SK-N-SH (cell line): ENCODE measurements at regions not wholly inside any gene's neighbourhood (a gene's known extent, or its start where the extent isn't known, plus 50 kb on each side); places are given as distances from the start of the nearest gene placed in this dataset.

Experiments used
- CTCF ChIA-PET: fragments of 300-600, 350-600 bp; formaldehyde crosslinking; extraction: SDS; loops from one replicate; lab custom pipeline; 2021; lab: Yijun Ruan, JAX
- POLR2A ChIA-PET: fragments of 350-600 bp; sonication (Branson Sonifier 250); formaldehyde crosslinking; extraction: SDS; loops from one replicate; lab custom pipeline; 2020; ENCODE audit warnings: antibody characterized with exemption, inconsistent platforms; lab: Yijun Ruan, JAX
- DNase-seq: peaks from one replicate; pipeline ENCODE4 v3.0.0; 2012
- H2AFZ ChIP-seq: fragments of 200-600 bp; sonication (generic); 2 replicates; pipeline ENCODE4 v1.8.1; 2016; ENCODE audit warnings: antibody characterized with exemption, mild to moderate bottlenecking, low read depth
- H3F3A ChIP-seq: fragments of 200-600 bp; sonication (generic); replicated peaks from 2 replicates; pipeline ENCODE3; 2016; ENCODE audit warnings: antibody characterized with exemption, mild to moderate bottlenecking; ENCODE audit not compliant: insufficient read depth
- H3K27ac ChIP-seq, 2 experiments: fragments of 200-500 bp in 1 of 2; fragments of 200-600 bp in 1 of 2; sonication (Bioruptor generic) in 1 of 2; sonication (generic), shearing (Covaris generic) in 1 of 2; 2 replicates each; pipeline versions ENCODE4 v1.5.1 to v1.6.1; 2014 to 2016; ENCODE audit warnings: low read depth in 2 of 2, inconsistent platforms in 1 of 2, low read length in 1 of 2, mild to moderate bottlenecking in 1 of 2, mixed read lengths in 1 of 2
- H3K27me3 ChIP-seq: fragments of 200-600 bp; sonication (generic), shearing (Covaris generic); 2 replicates; pipeline ENCODE4 v1.6.1; 2016; ENCODE audit warnings: mixed run types; ENCODE audit not compliant: insufficient read depth
- H3K36me3 ChIP-seq, 2 experiments: fragments of 200-500 bp in 1 of 2; fragments of 200-600 bp in 1 of 2; sonication (Bioruptor generic) in 1 of 2; sonication (generic) in 1 of 2; replicated peaks in 1 of 2; 2 replicates each; pipeline versions ENCODE3 to v1.5.1; 2014 to 2016; ENCODE audit warnings: low read length in 1 of 2, mild to moderate bottlenecking in 1 of 2; ENCODE audit not compliant: insufficient read depth in 2 of 2, control insufficient read depth in 1 of 2
- H3K4me1 ChIP-seq, 2 experiments: fragments of 200-500 bp in 1 of 2; fragments of 200-600 bp in 1 of 2; sonication (Bioruptor generic) in 1 of 2; sonication (generic), shearing (Covaris generic) in 1 of 2; 2 replicates each; pipeline versions ENCODE4 v1.5.1 to v1.6.1; 2014 to 2016; ENCODE audit warnings: low read depth in 1 of 2, low read length in 1 of 2, mixed run types in 1 of 2; ENCODE audit not compliant: insufficient read depth in 2 of 2, control insufficient read depth in 1 of 2
- H3K4me2 ChIP-seq: fragments of 200-600 bp; sonication (generic), shearing (Covaris generic); 2 replicates; pipeline ENCODE4 v1.6.1; 2017; ENCODE audit warnings: mixed run types
- H3K4me3 ChIP-seq, 2 experiments: fragments of 200-500 bp in 1 of 2; fragments of 200-600 bp in 1 of 2; sonication (Bioruptor generic) in 1 of 2; sonication (generic), shearing (Covaris generic) in 1 of 2; 2 replicates each; pipeline versions ENCODE4 v1.5.1 to v1.8.1; 2014 to 2016; ENCODE audit warnings: low read depth in 2 of 2, inconsistent platforms in 1 of 2, low read length in 1 of 2, mild to moderate bottlenecking in 1 of 2, mixed read lengths in 1 of 2, moderate library complexity in 1 of 2
- H3K79me2 ChIP-seq: fragments of 200-600 bp; sonication (generic); 2 replicates; pipeline ENCODE4 v1.8.1; 2017; ENCODE audit warnings: mild to moderate bottlenecking; ENCODE audit not compliant: insufficient read depth
- H3K9ac ChIP-seq: fragments of 200-600 bp; sonication (generic); 2 replicates; pipeline ENCODE4 v1.6.1; 2017; ENCODE audit warnings: mixed run types
- H3K9me2 ChIP-seq: fragments of 200-600 bp; sonication (generic); 2 replicates; pipeline ENCODE4 v1.6.1; 2017; ENCODE audit warnings: mixed run types
- H3K9me3 ChIP-seq: fragments of 200-600 bp; sonication (generic); 2 replicates; pipeline ENCODE4 v1.6.1; 2017; ENCODE audit warnings: mixed run types, mild to moderate bottlenecking, moderate library complexity
- H4K20me1 ChIP-seq: fragments of 200-600 bp; sonication (generic); 2 replicates; pipeline ENCODE4 v1.6.1; 2017; ENCODE audit warnings: mild to moderate bottlenecking, mixed run types; ENCODE audit not compliant: insufficient read depth
- CHD2 ChIP-seq: fragments of 150-350 bp; IDR thresholded peaks from 2 replicates; pipeline ENCODE4 v1.6.1; 2018; ENCODE audit warnings: low read length; ENCODE audit not compliant: partially characterized antibody
- ELF1 ChIP-seq: IDR thresholded peaks from 2 replicates; pipeline ENCODE4 v1.4.0; 2012
- EP300 ChIP-seq, 2 experiments: IDR thresholded peaks; 2 replicates each; pipeline versions ENCODE4 v1.4.0 to v1.6.1; 2012; ENCODE audit warnings: borderline replicate concordance in 1 of 2, low read depth in 1 of 2, low read length in 1 of 2
- FOXM1 ChIP-seq: IDR thresholded peaks from 2 replicates; pipeline ENCODE4 v1.4.0; 2012; ENCODE audit warnings: low read depth, mild to moderate bottlenecking
- GABPA ChIP-seq: IDR thresholded peaks from 2 replicates; pipeline ENCODE4 v1.4.0; 2012; ENCODE audit warnings: low read depth, mild to moderate bottlenecking
- MEF2A ChIP-seq: IDR thresholded peaks from 2 replicates; pipeline ENCODE4 v1.4.0; 2012; ENCODE audit warnings: low read depth, borderline replicate concordance
- MXI1 ChIP-seq: IDR thresholded peaks from 2 replicates; pipeline ENCODE4 v1.6.1; 2012; ENCODE audit warnings: mild to moderate bottlenecking, low read depth, low read length, improper control_type of control experiment
- POLR2AphosphoS5 ChIP-seq: IDR thresholded peaks from 2 replicates; pipeline ENCODE4 v1.6.1; 2012; ENCODE audit warnings: low read depth, low read length
- TAF1 ChIP-seq: IDR thresholded peaks from 2 replicates; pipeline ENCODE4 v1.6.1; 2012; ENCODE audit warnings: low read depth, mild to moderate bottlenecking, low read length, moderate library complexity, borderline replicate concordance
- TEAD4 ChIP-seq: IDR thresholded peaks from 2 replicates; pipeline ENCODE4 v1.4.0; 2012; ENCODE audit warnings: mild to moderate bottlenecking, borderline replicate concordance; ENCODE audit not compliant: insufficient read depth
- WGBS: methylation state at CpG from one replicate; pipeline ENCODE4 v1.1.6; 2017; ENCODE audit warnings: low lambda C conversion rate; 5-methylcytosine and 5-hydroxymethylcytosine counted together
- TF ChIP-seq, protein P1 (sequence below): fragments of 150-350 bp; IDR thresholded peaks from 2 replicates; pipeline ENCODE4 v1.6.1; 2017; ENCODE audit warnings: antibody characterized with exemption, low read length, low read depth, borderline replicate concordance
- TF ChIP-seq, protein P2 (sequence below): IDR thresholded peaks from 2 replicates; pipeline ENCODE4 v1.6.1; 2012; ENCODE audit warnings: mild to moderate bottlenecking, low read depth, low read length, moderate library complexity
- TF ChIP-seq, protein P3 (sequence below): IDR thresholded peaks from 2 replicates; pipeline ENCODE4 v1.4.0; 2012; ENCODE audit warnings: low read depth, borderline replicate concordance

DNA sequence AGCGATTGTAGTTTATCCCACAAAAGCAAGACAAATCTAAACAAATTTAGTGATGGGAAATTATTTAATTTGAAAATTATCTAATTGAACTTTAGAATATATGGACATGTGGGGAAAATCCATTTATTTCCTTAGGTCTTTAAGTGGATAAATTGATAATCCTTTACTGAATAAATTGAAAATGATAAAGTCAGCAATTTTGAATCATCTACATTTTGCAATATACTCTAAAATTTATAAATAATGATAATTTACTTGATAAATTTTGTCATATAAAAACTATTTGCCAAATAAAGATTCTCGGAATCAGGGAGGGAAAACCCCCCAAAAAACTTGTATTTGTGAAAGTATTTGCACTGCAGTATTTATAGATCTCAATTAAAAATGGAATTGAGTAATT lies 875.3 kb upstream of the SLITRK5 start (continued):
- TF ChIP-seq FOXM1 = no peak
- TF ChIP-seq CHD2 = no peak
- TF ChIP-seq EP300 (IDR thresholded peaks at IDR 0.05; ENCODE audit: borderline replicate concordance in 1 of 2, low read depth in 1 of 2, low read length in 1 of 2) = no peak
- TF ChIP-seq POLR2AphosphoS5 = no peak
- TF ChIP-seq, protein P1, sequence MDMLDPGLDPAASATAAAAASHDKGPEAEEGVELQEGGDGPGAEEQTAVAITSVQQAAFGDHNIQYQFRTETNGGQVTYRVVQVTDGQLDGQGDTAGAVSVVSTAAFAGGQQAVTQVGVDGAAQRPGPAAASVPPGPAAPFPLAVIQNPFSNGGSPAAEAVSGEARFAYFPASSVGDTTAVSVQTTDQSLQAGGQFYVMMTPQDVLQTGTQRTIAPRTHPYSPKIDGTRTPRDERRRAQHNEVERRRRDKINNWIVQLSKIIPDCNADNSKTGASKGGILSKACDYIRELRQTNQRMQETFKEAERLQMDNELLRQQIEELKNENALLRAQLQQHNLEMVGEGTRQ = no peak
- TF ChIP-seq, all 33 proteins: peak for 0

DNA sequence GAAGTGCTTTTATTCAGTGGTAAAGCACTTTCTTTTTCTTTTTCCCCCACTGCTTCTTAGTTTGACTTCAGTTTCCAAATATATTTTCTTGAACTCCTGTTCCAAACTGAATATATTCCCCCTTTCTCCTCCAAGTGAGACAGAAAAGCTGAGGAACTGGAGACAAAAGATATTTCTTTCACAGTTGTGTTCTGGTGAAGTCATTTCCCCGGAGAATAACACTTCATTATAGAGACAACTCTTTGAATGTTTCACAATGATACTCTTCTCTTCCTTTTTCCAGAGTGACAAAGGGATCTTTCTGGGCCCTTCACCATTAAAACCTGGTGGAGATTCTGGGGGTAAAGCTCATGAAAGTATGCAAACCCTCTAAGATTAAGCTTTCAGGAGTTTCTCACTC lies 860.8 kb upstream of the SLITRK5 start:
- Histone ChIP-seq H2AFZ (no peak overlapping the region), H3K9me3 (no peaks in the 10 kb centered on the region), H3K4me3 (no peak overlapping the region), H3K4me1 (no peaks in the 10 kb centered on the region), H3K27me3 (no peaks in the 10 kb centered on the region), H3K27ac (no peak overlapping the region), H3K9ac (no peak overlapping the region), H3F3A (no peaks in the 10 kb centered on the region), H3K79me2 (no peaks in the 10 kb centered on the region), H3K36me3 (no peaks in the 10 kb centered on the region), H3K4me2 (no peak overlapping the region), H4K20me1 (no peaks in the 10 kb centered on the region), H3K9me2 (no peaks in the 10 kb centered on the region)
- no peak for DNase-seq
- ChIA-PET CTCF (no interaction called here), POLR2A (no interaction called here)
- WGBS = 0% methylated on average over 1 of the region's 1 CpG
- no peak for TF ChIP-seq CHD2

DNA sequence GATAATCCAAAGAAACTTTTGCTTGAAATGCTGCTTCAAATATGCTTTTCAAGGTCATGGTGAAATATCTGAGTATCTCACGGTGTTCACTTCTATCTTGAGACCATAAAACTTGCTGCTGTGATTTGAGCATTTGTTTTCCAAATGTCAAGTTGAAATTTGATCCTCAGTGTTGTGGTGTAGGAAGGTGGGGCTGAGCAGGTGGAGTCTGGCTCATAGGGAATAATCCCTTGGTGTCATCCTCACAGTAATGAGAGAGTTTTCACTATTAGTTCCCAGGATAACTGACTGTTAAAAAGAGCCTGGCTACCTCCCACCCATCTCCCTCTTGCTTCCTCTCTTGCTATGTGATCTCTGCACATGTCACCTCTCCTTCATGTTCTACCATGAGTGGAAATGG lies 858.0 kb upstream of the SLITRK5 start:
- Histone ChIP-seq H3K36me3 (no peaks in the 10 kb centered on the region), H2AFZ (no peak overlapping the region), H3K27ac (no peak overlapping the region), H3K4me3 (no peak overlapping the region), H3K9ac (no peak overlapping the region), H3F3A (no peaks in the 10 kb centered on the region)
- TF ChIP-seq, protein P2, sequence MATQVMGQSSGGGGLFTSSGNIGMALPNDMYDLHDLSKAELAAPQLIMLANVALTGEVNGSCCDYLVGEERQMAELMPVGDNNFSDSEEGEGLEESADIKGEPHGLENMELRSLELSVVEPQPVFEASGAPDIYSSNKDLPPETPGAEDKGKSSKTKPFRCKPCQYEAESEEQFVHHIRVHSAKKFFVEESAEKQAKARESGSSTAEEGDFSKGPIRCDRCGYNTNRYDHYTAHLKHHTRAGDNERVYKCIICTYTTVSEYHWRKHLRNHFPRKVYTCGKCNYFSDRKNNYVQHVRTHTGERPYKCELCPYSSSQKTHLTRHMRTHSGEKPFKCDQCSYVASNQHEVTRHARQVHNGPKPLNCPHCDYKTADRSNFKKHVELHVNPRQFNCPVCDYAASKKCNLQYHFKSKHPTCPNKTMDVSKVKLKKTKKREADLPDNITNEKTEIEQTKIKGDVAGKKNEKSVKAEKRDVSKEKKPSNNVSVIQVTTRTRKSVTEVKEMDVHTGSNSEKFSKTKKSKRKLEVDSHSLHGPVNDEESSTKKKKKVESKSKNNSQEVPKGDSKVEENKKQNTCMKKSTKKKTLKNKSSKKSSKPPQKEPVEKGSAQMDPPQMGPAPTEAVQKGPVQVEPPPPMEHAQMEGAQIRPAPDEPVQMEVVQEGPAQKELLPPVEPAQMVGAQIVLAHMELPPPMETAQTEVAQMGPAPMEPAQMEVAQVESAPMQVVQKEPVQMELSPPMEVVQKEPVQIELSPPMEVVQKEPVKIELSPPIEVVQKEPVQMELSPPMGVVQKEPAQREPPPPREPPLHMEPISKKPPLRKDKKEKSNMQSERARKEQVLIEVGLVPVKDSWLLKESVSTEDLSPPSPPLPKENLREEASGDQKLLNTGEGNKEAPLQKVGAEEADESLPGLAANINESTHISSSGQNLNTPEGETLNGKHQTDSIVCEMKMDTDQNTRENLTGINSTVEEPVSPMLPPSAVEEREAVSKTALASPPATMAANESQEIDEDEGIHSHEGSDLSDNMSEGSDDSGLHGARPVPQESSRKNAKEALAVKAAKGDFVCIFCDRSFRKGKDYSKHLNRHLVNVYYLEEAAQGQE = no peak
- TF ChIP-seq MXI1 = no peak
- no peak for TF ChIP-seq ELF1
- TF ChIP-seq CHD2 = no peak
- TF ChIP-seq TAF1 = no peak
- no peak for TF ChIP-seq GABPA
- TF ChIP-seq, protein P3, sequence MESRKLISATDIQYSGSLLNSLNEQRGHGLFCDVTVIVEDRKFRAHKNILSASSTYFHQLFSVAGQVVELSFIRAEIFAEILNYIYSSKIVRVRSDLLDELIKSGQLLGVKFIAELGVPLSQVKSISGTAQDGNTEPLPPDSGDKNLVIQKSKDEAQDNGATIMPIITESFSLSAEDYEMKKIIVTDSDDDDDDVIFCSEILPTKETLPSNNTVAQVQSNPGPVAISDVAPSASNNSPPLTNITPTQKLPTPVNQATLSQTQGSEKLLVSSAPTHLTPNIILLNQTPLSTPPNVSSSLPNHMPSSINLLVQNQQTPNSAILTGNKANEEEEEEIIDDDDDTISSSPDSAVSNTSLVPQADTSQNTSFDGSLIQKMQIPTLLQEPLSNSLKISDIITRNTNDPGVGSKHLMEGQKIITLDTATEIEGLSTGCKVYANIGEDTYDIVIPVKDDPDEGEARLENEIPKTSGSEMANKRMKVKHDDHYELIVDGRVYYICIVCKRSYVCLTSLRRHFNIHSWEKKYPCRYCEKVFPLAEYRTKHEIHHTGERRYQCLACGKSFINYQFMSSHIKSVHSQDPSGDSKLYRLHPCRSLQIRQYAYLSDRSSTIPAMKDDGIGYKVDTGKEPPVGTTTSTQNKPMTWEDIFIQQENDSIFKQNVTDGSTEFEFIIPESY = no peak
- no peak for TF ChIP-seq MEF2A
- TF ChIP-seq TEAD4 = no peak
- TF ChIP-seq, all 33 proteins: peak for 0
- Histone ChIP-seq H3K9me2 (no peaks in the 10 kb centered on the region), H3K79me2 (no peaks in the 10 kb centered on the region), H3K4me2 (no peak overlapping the region), H4K20me1 (no peaks in the 10 kb centered on the region), H3K9me3 (no peaks in the 10 kb centered on the region), H3K27me3 (no peaks in the 10 kb centered on the region), H3K4me1 (no peaks in the 10 kb centered on the region)
- CTCF ChIA-PET = no interaction called here
- WGBS = 5% methylated on average over 1 of the region's 1 CpG
- no peak for DNase-seq
- POLR2A ChIA-PET = no interaction called here
